ENCODE measurements at regions not wholly inside any gene's neighbourhood (a gene's known extent, or its start where the extent isn't known, plus 50 kb on each side); places are given as distances from the start of the nearest gene placed in this dataset.

GRCh38 chr10:88064608-88065382 is 201.4 kb downstream of the PTEN start:
- no peak for TF ChIP-seq CTCF (IDR thresholded peaks at IDR 0.05; ENCODE audit: insufficient read depth, low read length, poor library complexity, severe bottlenecking)
- no peak for TF ChIP-seq EZH2phosphoT487 (conservative IDR thresholded peaks at IDR 0.05; ENCODE audit: low read length)

Data from SU-DHL-6 (cell line).